GM12891 (cell line): ENCODE measurements at regions not wholly inside any gene's neighbourhood (a gene's known extent, or its start where the extent isn't known, plus 50 kb on each side); places are given as distances from the start of the nearest gene placed in this dataset.

Experiments
- DNase-seq: peaks from one replicate; pipeline ENCODE4 v3.0.0; 2011; ENCODE audit warnings: low spot score; ENCODE audit not compliant: insufficient read length
- FAIRE-seq: peaks from 2 replicates; lab custom pipeline; 2011; peaks lifted over from hg19 to GRCh38; lab: Jason Lieb, UNC
- PAX5 ChIP-seq: IDR thresholded peaks from 2 replicates; pipeline ENCODE4 v1.6.1; 2011; ENCODE audit warnings: low read length, moderate library complexity, mild to moderate bottlenecking; ENCODE audit not compliant: insufficient read depth, severe bottlenecking
- POLR2A ChIP-seq: IDR thresholded peaks from 2 replicates; pipeline ENCODE4 v1.6.1; 2011; ENCODE audit warnings: low read depth, low read length, control low read depth
- POLR2AphosphoS5 ChIP-seq: IDR thresholded peaks from 2 replicates; pipeline ENCODE4 v1.6.1; 2011; ENCODE audit warnings: low read depth, low read length, control low read depth
- POU2F2 ChIP-seq: IDR thresholded peaks from 2 replicates; pipeline ENCODE4 v1.6.1; 2011; ENCODE audit warnings: low read depth, mild to moderate bottlenecking, control low read depth, low read length, moderate library complexity
- SPI1 ChIP-seq: IDR thresholded peaks from 2 replicates; pipeline ENCODE4 v1.6.1; 2011; ENCODE audit warnings: low read depth, low read length, control low read depth
- TAF1 ChIP-seq: IDR thresholded peaks from 2 replicates; pipeline ENCODE4 v1.6.1; 2011; ENCODE audit warnings: low read depth, low read length, control low read depth

- no peak for FAIRE-seq
- TF ChIP-seq PAX5 (no peak), SPI1 (no peak), TAF1 (no peak), POU2F2 (no peak), POLR2AphosphoS5 (no peak), POLR2A (no peak)
Observed at GRCh38 chr7:23956772-23957576, 247.0 kb downstream of the STK31 start.

GRCh38 chr7:23959821-23960220, 249.8 kb downstream of the STK31 start:
- no peak for FAIRE-seq
- no peak for DNase-seq

More at GRCh38 chr7:23956772-23957576, 247.0 kb downstream of the STK31 start:
- no peak for DNase-seq

GRCh38 chr7:23960361-23960760, 250.3 kb downstream of the STK31 start:
- DNase-seq (no peak), FAIRE-seq (no peak)
- TF ChIP-seq TAF1 (no peak), POLR2AphosphoS5 (no peak), POU2F2 (no peak), PAX5 (no peak), SPI1 (no peak), POLR2A (no peak)

More at GRCh38 chr7:23959821-23960220, 249.8 kb downstream of the STK31 start:
- TF ChIP-seq PAX5 (no peak), POLR2A (no peak), SPI1 (no peak), TAF1 (no peak), POLR2AphosphoS5 (no peak), POU2F2 (no peak)

- no peak for TF ChIP-seq PAX5
- TF ChIP-seq POLR2AphosphoS5: no peak
- no peak for DNase-seq
- no peak for FAIRE-seq
Observed at GRCh38 chr7:23963461-23964165, 253.6 kb downstream of the STK31 start.

- TF ChIP-seq TAF1 (no peak), POLR2A (no peak), POU2F2 (no peak), PAX5 (no peak)
- FAIRE-seq (no peak), DNase-seq (no peak)
Observed at GRCh38 chr7:23964715-23965114, 254.7 kb downstream of the STK31 start.

GRCh38 chr7:23965296-23965695, 255.3 kb downstream of the STK31 start:
- DNase-seq: no peak
- FAIRE-seq: no peak
- TF ChIP-seq POU2F2 (no peak), SPI1 (no peak), POLR2A (no peak), PAX5 (no peak), POLR2AphosphoS5 (no peak), TAF1 (no peak)

- no peak for TF ChIP-seq TAF1
- no peak for TF ChIP-seq POLR2AphosphoS5
- TF ChIP-seq SPI1: no peak
- TF ChIP-seq POLR2A: no peak
- no peak for TF ChIP-seq POU2F2
- TF ChIP-seq PAX5: no peak
- no peak for FAIRE-seq
- no peak for DNase-seq
Observed at GRCh38 chr7:23966941-23967340, 256.9 kb downstream of the STK31 start.

GRCh38 chr7:23967949-23968599, 258.1 kb downstream of the STK31 start:
- no peak for DNase-seq
- TF ChIP-seq TAF1: no peak
- TF ChIP-seq POLR2A: no peak
- TF ChIP-seq PAX5: no peak
- TF ChIP-seq SPI1: no peak
- no peak for TF ChIP-seq POU2F2
- TF ChIP-seq POLR2AphosphoS5: no peak
- no peak for FAIRE-seq

- no peak for FAIRE-seq
- DNase-seq: no peak
- TF ChIP-seq TAF1 (no peak), SPI1 (no peak), POLR2AphosphoS5 (no peak), PAX5 (no peak), POLR2A (no peak), POU2F2 (no peak)
Observed at GRCh38 chr7:23968791-23969190, 258.8 kb downstream of the STK31 start.
